AG04449 (cell line): ENCODE measurements at regions not wholly inside any gene's neighbourhood (a gene's known extent, or its start where the extent isn't known, plus 50 kb on each side); places are given as distances from the start of the nearest gene placed in this dataset.
"Not testable (repeated sequence)": the region's sequence is repeated elsewhere in the genome, so short reads cannot be mapped to it uniquely, and the experiment has no call there.

Experiments used
- CTCF ChIA-PET: fragments of 350-600 bp; formaldehyde crosslinking; extraction: SDS; loops from one replicate; lab custom pipeline; 2021; ENCODE audit warnings: antibody characterized with exemption; lab: Yijun Ruan, JAX
- POLR2A ChIA-PET: fragments of 400-600, 350-600 bp; formaldehyde crosslinking; extraction: SDS; loops from one replicate; lab custom pipeline; 2020; ENCODE audit warnings: antibody characterized with exemption, inconsistent platforms; lab: Yijun Ruan, JAX
- DNase-seq: peaks from one replicate; pipeline ENCODE4 v3.0.0-alpha.2; 2010; ENCODE audit warnings: low read depth, low spot score
- H3K4me3 ChIP-seq: 2 replicates; pipeline ENCODE4 v1.5.1; 2011; ENCODE audit warnings: low read depth, mild to moderate bottlenecking, control low read depth, low read length
- CTCF ChIP-seq: IDR thresholded peaks from one replicate; pipeline ENCODE4 v1.5.1; 2011; ENCODE audit warnings: mild to moderate bottlenecking, moderate library complexity, low read length, control low read depth, inconsistent platforms; ENCODE audit not compliant: insufficient read depth; ENCODE audit errors: missing control alignments

- no peak overlapping the region for H3K4me3 ChIP-seq
- no peak for DNase-seq
- TF ChIP-seq CTCF = no peak
- POLR2A ChIA-PET = no interaction called here
- CTCF ChIA-PET = interaction anchor here (2.0 kb wide), 1 partner anchor 15 kb away, joined by 7 read pairs; no protein-coding TSS in a partner anchor
These were observed 708.4 kb upstream of the SLITRK1 start for GRCh38 chr13:84590663-84591062.

- no peak for TF ChIP-seq CTCF
- ChIA-PET POLR2A (no interaction called here), CTCF (interaction anchor here (0.8 to 1.1 kb wide), 3 partner anchors 10 to 15 kb away, joined by 3 to 4 read pairs (median 3); no protein-coding TSS in a partner anchor)
- DNase-seq = no peak
- H3K4me3 ChIP-seq = no peak overlapping the region
These were observed 705.7 kb upstream of the SLITRK1 start for GRCh38 chr13:84588023-84588422.

GRCh38 chr13:84579901-84580300 lies 697.6 kb upstream of the SLITRK1 start:
- CTCF ChIA-PET, H3K4me3 ChIP-seq, DNase-seq, POLR2A ChIA-PET: not testable (repeated sequence)

- peak; percentile 4 for DNase-seq
- peak; percentile 22 for TF ChIP-seq CTCF
- CTCF ChIA-PET = interaction anchor here (0.6 to 2.3 kb wide), 17 partner anchors 9 to 524 kb away, joined by 3 to 10 read pairs (median 4); no protein-coding TSS in a partner anchor
- POLR2A ChIA-PET = no interaction called here
- H3K4me3 ChIP-seq = no peak overlapping the region
These were observed 692.6 kb upstream of the SLITRK1 start for GRCh38 chr13:84574851-84575250.

GRCh38 chr13:84571264-84571663 lies 689.0 kb upstream of the SLITRK1 start:
- no peak for TF ChIP-seq CTCF
- DNase-seq = no peak
- ChIA-PET CTCF (no interaction called here), POLR2A (no interaction called here)
- H3K4me3 ChIP-seq = no peak overlapping the region

GRCh38 chr13:84570831-84571230 lies 688.6 kb upstream of the SLITRK1 start:
- ChIA-PET POLR2A (no interaction called here), CTCF (no interaction called here)
- H3K4me3 ChIP-seq = no peak overlapping the region
- TF ChIP-seq CTCF = no peak
- no peak for DNase-seq

GRCh38 chr13:84569366-84569765 lies 687.1 kb upstream of the SLITRK1 start:
- POLR2A ChIA-PET = no interaction called here
- no peak overlapping the region for H3K4me3 ChIP-seq
- no peak for DNase-seq
- CTCF ChIA-PET = no interaction called here
- TF ChIP-seq CTCF = no peak
